ENCODE measurements at regions not wholly inside any gene's neighbourhood (a gene's known extent, or its start where the extent isn't known, plus 50 kb on each side); places are given as distances from the start of the nearest gene placed in this dataset.
"Not testable (repeated sequence)": the region's sequence is repeated elsewhere in the genome, so short reads cannot be mapped to it uniquely, and the experiment has no call there.

DNA sequence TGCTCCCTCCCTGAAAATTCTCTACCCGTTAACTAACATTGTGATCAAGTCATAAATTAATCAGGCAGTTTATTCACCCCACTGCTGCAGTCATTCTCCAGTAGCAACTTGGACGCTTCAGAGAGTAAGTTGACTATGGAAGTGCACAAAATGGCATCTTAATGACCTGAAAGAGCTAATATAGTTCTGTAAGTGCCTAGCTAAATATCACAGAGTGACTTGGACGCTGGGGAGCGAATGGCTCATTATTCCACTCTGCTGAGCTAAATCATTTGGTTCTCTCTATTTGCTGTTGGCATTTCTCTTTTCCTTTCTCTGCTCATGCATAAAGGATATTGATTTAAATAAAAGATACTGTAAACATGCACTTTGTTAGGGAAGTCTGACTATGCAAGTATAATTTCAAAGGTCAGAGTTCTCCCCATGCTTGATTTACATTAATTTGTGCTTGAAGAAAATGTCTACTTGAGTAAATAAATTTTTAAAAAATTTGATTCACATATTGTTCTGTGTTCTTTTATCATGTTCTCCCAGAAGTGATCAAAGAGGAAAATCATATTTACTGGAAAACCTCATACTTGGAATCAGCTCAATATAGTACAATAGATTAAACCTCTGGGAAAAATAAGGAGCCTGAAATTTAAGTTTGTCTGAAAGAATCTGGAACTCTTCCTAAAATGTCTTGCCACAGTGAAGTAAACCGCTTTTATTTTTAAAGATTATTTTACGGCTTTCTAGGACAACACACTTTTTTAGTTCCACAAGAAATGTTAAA lies 169.5 kb upstream of the HAPLN1 start:
- DNase-seq, result peak; percentile 94

DNA sequence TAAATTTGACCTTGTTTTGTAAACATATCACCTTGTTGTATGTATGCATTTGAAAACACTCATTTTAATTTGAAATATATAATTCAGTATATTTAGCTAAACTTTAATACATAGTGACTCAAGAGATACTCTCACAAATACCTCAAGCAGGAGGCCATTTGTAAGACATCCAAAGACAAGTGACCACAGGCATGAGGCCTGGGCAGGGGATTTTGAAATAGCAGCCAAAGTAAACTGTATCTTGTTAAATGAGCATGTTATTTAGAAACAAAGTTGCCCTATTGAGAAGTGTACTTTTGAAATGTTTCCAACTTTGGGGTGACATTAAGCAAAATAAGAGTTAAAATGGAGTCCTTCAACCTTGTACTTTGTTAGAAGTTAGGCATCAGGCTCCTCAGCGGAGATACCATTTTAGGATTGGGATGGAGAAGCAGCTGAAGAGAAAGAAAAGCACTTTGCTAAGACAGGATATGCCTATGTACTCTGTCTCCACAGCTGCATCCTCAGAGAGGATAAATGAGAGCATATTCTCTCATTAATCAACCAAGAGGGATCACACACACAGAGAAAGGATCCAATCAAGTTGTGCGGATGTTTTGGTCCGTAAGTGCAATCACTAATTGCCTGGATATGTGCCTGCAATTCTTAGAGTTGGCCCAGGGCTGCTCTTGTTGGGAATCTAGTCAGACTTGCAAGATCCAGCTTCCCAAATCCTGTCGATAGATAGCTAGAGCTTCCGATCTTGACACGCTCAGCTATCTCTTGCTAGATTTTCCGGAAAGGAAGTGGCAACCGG lies 157.5 kb upstream of the HAPLN1 start:
- no peak for DNase-seq

- no peak for DNase-seq
Measured at GRCh38 chr5:83871533-83872395, 151.1 kb upstream of the HAPLN1 start.

DNA sequence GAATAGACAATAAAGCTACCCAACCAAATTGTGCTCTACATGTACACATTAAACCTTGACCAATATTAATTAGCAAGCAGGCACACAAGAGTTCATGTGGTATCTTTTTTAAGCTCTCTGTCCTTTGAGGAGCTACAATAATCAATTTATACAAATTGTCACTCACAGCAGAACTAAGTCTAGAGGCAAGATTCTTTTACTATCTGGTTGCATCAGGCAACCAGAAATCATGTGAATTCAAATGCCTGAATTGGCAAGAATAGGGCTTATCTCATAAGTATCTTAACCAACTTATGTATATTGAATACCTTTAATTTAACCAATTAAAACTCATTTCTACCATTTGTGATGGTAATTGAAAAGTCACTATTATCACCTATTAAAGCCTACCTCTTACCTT lies 145.5 kb upstream of the HAPLN1 start:
- peak; percentile 20 for DNase-seq

DNA sequence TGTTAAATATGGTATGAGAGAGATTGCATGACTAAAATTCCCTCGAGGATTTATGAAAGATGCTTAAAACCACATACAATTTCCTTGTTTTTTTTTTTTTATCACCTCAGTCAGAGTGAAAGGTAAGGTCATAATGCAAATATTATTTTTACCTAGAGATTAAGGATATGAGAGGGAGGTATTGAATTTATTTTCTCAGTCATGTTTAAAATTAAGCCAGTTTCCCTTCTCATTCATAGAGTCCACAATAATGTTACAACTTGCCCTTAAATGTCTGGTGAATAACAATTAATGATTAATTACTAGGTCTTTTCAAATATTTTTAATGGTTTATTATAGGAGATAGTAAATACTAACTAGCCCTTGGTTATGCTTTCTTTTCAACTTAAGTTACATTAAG lies 144.9 kb upstream of the HAPLN1 start:
- DNase-seq, result peak; percentile 9

- DNase-seq, result no peak
Measured at GRCh38 chr5:83864652-83865051, 144.0 kb upstream of the HAPLN1 start.

DNA sequence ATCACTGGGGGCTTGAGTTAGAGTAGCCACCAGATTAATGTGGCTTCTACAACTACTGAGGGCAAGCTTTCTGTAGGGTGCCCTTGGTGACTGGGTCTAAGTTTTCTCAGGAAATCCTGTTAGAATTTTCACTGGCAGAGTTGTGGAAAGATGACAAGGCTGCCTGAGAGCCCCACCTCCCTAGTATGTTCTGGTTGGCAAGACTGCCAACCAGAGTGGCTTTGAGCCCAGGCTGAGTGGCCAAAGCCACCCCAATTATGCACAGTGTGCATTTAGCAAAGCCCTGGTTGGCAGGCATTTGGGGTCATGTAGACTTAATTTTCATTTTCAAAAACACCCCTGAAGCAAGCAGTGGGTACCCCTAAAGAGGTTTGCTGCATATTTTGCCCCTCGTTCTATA lies 136.7 kb upstream of the HAPLN1 start:
- no peak for DNase-seq

GRCh38 chr5:83856881-83857280 lies 136.2 kb upstream of the HAPLN1 start:
- DNase-seq, result peak; percentile 15

DNA sequence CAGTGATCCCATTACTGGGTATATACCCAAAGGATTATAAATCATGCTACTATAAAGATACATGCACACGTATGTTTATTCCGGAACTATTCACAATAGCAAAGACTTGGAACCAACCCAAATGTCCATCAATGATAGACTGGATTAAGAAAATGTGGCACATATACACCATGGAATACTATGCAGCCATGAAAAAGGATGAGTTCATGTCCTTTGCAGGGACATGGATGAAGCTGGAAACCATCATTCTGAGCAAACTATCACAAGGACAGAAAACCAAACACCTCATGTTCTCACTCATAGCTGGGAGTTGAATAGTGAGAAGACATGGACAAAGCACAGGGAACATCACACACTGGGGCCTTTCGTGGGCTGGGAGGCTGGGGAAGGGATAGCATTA lies 129.8 kb upstream of the HAPLN1 start:
- not testable (repeated sequence) for DNase-seq

GRCh38 chr5:83848941-83849340 lies 128.3 kb upstream of the HAPLN1 start:
- no peak for DNase-seq

GRCh38 chr5:83846624-83847350 lies 126.1 kb upstream of the HAPLN1 start:
- peak; percentile 21 for DNase-seq

GRCh38 chr5:83844449-83845068 lies 123.9 kb upstream of the HAPLN1 start:
- no peak for DNase-seq

DNA sequence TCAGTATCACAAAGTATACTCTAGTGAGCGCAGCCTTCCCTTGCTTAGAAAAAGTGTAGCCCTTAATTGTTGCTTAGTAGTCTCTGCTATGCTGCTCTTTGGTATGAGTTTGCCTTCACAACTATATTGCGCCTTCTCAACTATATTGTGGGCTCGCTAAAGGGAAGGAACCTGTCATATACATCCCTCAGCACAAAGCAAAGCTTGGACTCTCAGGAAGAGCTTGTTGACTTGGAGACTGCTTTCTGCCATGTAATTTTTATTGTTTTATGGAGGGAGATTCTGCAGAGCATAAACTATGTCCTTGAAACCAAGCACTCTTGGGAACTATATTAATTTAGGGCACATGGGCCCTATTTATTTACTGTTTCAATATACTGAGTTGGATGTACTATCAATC lies 119.1 kb upstream of the HAPLN1 start:
- DNase-seq, result no peak

DNA sequence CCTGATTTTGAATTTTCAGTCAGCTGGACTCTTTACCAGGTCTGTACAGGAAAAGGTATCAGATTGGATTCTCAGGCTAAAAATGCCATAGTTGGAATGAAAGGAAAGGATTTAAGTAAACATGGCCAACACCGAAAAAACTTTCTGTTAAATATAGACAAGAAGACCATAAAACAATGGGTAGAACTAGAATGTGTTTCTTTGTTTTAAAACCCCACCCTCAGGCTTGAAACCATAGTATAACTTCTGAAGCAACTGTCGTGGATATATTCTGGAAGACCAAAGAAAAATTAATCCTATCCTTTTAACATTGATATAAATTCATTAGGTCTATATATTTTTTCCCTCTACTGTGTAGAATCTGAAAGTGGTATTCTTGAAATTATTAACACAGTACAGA lies 118.6 kb upstream of the HAPLN1 start:
- no peak for DNase-seq

DNA sequence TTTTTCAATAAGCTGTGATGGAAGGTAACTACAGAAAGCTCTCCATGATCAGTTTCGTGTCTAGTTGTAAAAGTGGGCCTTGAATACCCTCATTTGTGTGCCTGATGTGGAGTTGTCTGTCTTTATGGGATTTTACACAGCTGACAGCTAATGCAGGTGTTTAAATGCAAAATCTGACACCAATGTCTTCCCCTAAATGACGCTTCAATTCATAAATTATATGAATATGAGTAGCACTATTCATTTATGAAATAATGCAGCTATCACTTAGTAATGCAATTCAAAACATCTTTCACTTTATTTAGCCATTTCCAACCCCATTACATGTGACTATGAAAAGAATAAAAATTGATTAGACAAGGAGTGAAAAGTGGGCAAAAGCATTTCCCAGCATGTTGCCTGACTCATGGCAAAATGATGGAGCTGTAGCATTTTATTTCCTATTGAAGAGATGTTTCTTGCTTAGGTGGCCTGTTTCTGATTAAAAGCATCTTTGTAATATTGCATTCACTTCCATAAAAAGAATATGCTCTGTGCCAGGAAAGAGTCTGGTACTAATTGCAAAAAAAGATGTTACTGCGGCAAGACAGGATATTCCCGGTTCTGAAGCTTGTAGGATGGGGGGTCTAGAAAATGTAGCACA lies 116.7 kb upstream of the HAPLN1 start:
- no peak for DNase-seq

GRCh38 chr5:83834306-83834705 lies 113.7 kb upstream of the HAPLN1 start:
- no peak for DNase-seq

- no peak for DNase-seq
Measured at GRCh38 chr5:83831834-83832233, 111.2 kb upstream of the HAPLN1 start.

DNA sequence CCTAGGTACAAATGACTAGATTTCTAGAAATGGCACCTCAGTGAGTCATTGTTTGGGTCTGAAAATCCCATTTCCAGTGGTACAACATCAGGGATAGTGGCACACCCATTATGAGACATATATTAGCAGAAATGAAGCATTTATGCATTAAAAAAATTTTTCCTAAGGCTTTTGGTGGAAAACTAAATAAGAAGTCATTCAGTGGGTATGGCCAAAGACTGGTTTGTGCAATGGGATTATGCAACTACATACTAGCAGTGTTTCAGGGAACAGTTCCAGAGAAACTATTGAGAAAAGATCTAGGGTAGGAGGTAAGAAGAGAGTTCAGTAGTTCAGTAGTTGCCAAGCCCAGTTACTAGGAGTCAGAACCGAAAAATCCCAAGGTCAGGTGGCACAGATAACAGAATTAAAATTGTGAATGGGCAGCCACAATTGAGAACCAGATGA lies 106.5 kb upstream of the HAPLN1 start:
- no peak for DNase-seq

DNA sequence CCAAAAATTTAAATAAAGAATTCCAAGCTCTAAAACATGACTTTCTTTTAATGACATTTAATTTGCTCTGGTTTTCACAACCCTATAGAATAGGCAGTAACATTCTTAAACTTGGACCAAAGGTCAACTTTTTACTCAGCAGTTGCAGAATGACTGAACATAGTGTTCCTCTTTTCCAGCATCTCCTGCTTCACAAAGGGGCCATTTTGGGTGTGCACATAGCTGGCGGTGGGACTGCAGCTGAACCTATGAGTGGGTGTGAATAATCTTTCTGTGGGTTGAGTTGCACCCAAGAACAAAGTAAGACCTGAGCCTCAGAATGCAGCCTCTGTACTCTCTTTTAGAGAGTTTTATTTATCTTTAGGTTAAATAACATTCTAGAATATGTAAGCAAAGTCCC lies 96.9 kb upstream of the HAPLN1 start:
- DNase-seq, result no peak

DNA sequence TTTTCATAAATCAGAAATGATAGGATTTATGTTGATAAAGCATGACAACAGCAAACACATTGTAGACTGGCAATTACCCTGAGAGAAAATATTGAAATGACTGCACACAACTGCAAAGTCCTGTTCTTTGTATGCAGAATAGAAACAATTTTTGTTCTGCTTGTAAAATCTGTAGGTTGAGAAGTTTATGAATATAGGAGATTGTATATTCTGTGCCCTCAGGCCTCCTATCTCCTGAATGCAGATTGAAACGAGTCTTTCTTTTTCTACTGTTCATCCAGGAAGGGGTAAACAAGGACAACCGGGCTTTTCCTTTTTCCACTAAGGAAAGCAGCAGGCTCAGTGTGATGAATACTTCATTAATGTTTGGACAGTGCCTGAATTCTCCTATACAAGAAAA lies 95.0 kb upstream of the HAPLN1 start:
- DNase-seq, result no peak

- no peak for DNase-seq
Measured at GRCh38 chr5:83810511-83810910, 89.9 kb upstream of the HAPLN1 start.

- DNase-seq, result no peak
Measured at GRCh38 chr5:83802686-83803085, 82.0 kb upstream of the HAPLN1 start.

Data from NCI-H69 (cell line).